Ishikawa (cell line): ENCODE measurements at regions not wholly inside any gene's neighbourhood (a gene's known extent, or its start where the extent isn't known, plus 50 kb on each side); places are given as distances from the start of the nearest gene placed in this dataset.

Experiments used
- CEBPB ChIP-seq: IDR thresholded peaks from 2 replicates; pipeline ENCODE4 v1.6.1; 2012
- EP300 ChIP-seq: IDR thresholded peaks from 2 replicates; pipeline ENCODE4 v1.6.1; 2012; ENCODE audit warnings: borderline replicate concordance
- TAF1 ChIP-seq: IDR thresholded peaks from 2 replicates; pipeline ENCODE4 v1.6.1; 2012; ENCODE audit warnings: low read depth, mild to moderate bottlenecking
- ZBTB7A ChIP-seq: IDR thresholded peaks from 2 replicates; pipeline ENCODE4 v1.6.1; 2012; ENCODE audit warnings: low read depth
- TF ChIP-seq, protein P1 (sequence below): IDR thresholded peaks from 2 replicates; pipeline ENCODE4 v1.6.1; 2012

DNA sequence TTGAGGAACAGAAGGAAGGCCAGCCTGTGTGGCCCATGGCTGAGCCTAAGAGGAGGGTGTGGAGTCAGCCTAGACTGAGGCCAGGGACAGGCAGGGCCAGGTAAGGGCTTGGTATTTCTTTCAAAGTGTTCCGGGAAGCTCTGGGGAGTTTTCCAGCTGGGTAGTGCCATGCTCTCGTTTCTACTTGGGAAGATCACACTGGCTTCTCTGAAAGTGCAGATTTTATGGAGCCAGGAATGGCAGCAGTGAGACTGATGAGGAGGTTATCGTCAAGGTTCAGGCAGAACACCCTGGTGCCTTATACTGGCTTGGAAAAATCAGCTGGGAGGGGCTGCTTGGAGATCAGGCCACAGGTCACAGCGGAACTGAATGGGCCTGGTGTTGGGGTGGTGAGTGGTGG, 245.1 kb downstream of the SOX11 start:
- TF ChIP-seq, protein P1, sequence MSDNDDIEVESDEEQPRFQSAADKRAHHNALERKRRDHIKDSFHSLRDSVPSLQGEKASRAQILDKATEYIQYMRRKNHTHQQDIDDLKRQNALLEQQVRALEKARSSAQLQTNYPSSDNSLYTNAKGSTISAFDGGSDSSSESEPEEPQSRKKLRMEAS, result no peak
- TF ChIP-seq CEBPB, result no peak
- no peak for TF ChIP-seq EP300
- TF ChIP-seq ZBTB7A, result no peak
- no peak for TF ChIP-seq TAF1
